CD4-positive, alpha-beta T cell (primary cell): ENCODE measurements at regions not wholly inside any gene's neighbourhood (a gene's known extent, or its start where the extent isn't known, plus 50 kb on each side); places are given as distances from the start of the nearest gene placed in this dataset.

Experiments used
- ATAC-seq: fragments of 200-7000 bp; cut with Tn5 transposase; one replicate; pipeline ENCODE4 v1.10.0; 2022; ENCODE audit warnings: mild to moderate bottlenecking; ENCODE audit not compliant: poor library complexity
- CTCF ChIA-PET: fragments of 350-600 bp; sonication (Branson Sonifier 250); formaldehyde crosslinking; loops from one replicate; lab custom pipeline; 2021; ENCODE audit warnings: antibody characterized with exemption, inconsistent platforms; lab: Charles Lee
- POLR2A ChIA-PET: fragments of 350-600 bp; sonication (Branson Sonifier 250); formaldehyde crosslinking; loops from one replicate; lab custom pipeline; 2021; ENCODE audit warnings: antibody characterized with exemption, inconsistent platforms; lab: Charles Lee
- DNase-seq, 14 experiments: peaks; one replicate each; pipeline ENCODE4 v3.0.0-alpha.2; 2013 to 2020; ENCODE audit warnings: mixed read lengths in 2 of 14
- H3K27ac ChIP-seq, 2 donors: one replicate each; pipeline versions ENCODE4 v1.5.1 to v1.7.0; 2013; ENCODE audit warnings: low read length in 2 of 2, low read depth in 1 of 2, mild to moderate bottlenecking in 1 of 2
- H3K27me3 ChIP-seq, 2 experiments: 1 replicate in 1 of 2; 2 replicates in 1 of 2; pipeline versions ENCODE4 v1.6.1 to v1.7.0; 2013; ENCODE audit warnings: low read length in 2 of 2, control low read depth in 1 of 2, mild to moderate bottlenecking in 1 of 2, moderate library complexity in 1 of 2; ENCODE audit not compliant: insufficient read depth in 2 of 2, control insufficient read depth in 1 of 2
- H3K36me3 ChIP-seq: one replicate; pipeline ENCODE4 v1.6.1; 2013; ENCODE audit warnings: low read length, control low read depth; ENCODE audit not compliant: insufficient read depth
- H3K4me1 ChIP-seq: one replicate; pipeline ENCODE4 v1.6.1; 2013; ENCODE audit warnings: low read length, control low read depth; ENCODE audit not compliant: insufficient read depth
- H3K4me3 ChIP-seq: one replicate; pipeline ENCODE4 v1.5.1; 2013; ENCODE audit warnings: mild to moderate bottlenecking, low read length, moderate library complexity
- H3K9me3 ChIP-seq, 2 experiments: 1 replicate in 1 of 2; 2 replicates in 1 of 2; pipeline versions ENCODE4 v1.6.1 to v1.7.0; 2013; ENCODE audit warnings: low read length in 2 of 2, mild to moderate bottlenecking in 2 of 2, control low read depth in 1 of 2, moderate library complexity in 1 of 2; ENCODE audit not compliant: control insufficient read depth in 1 of 2, insufficient read depth in 1 of 2
- H3K27ac Mint-ChIP-seq: one replicate; pipeline ENCODE4 v1.8.0; 2020; ENCODE audit warnings: mixed read lengths
- H3K27me3 Mint-ChIP-seq: one replicate; pipeline ENCODE4 v1.8.0; 2021; ENCODE audit warnings: mixed read lengths
- H3K36me3 Mint-ChIP-seq: one replicate; pipeline ENCODE4 v1.8.0; 2021; ENCODE audit warnings: low read depth, mixed read lengths
- H3K4me1 Mint-ChIP-seq: one replicate; pipeline ENCODE4 v1.8.0; 2021; ENCODE audit warnings: low read depth, mixed read lengths
- H3K4me3 Mint-ChIP-seq: one replicate; pipeline ENCODE4 v1.8.0; 2020; ENCODE audit warnings: mild to moderate bottlenecking, mixed read lengths
- H3K9me3 Mint-ChIP-seq: one replicate; pipeline ENCODE4 v1.8.0; 2020; ENCODE audit warnings: mixed read lengths
- CTCF ChIP-seq: fragments of 200-600 bp; IDR thresholded peaks from one replicate; pipeline ENCODE4 v1.8.0; 2022; ENCODE audit warnings: antibody characterized with exemption, mild to moderate bottlenecking
- intact Hi-C, 2 experiments: fragments of 100-400 bp; cut with DNase I in 1 of 2; cut with micrococcal nuclease in 1 of 2; formaldehyde crosslinking; loops; one replicate each; pipeline versions ENCODE4 v1.15.1 to v1.9.0; 2023 to 2025; cut with DNase I, micrococcal nuclease

- Mint-ChIP-seq H3K4me3 (no peak overlapping the region), H3K27ac (no peak overlapping the region), H3K9me3 (peaks cover 4% of the 10 kb centered on the region), H3K4me1 (no peaks in the 10 kb centered on the region), H3K36me3 (no peaks in the 10 kb centered on the region), H3K27me3 (no peaks in the 10 kb centered on the region)
- CTCF ChIA-PET: no interaction called here
- Histone ChIP-seq H3K4me1 (no peaks in the 10 kb centered on the region), H3K27ac (no peak overlapping the region), H3K9me3 (no peaks in the 10 kb centered on the region), H3K4me3 (no peak overlapping the region), H3K36me3 (no peaks in the 10 kb centered on the region), H3K27me3 (no peaks in the 10 kb centered on the region)
- no peak for TF ChIP-seq CTCF
- ATAC-seq (no peak), DNase-seq (no peak)
- POLR2A ChIA-PET: no interaction called here
- intact Hi-C loops: no loop called here
These were observed 738.4 kb upstream of the RAG2 start for GRCh38 chr11:37336401-37336800.

GRCh38 chr11:37333345-37333744 is 735.3 kb upstream of the RAG2 start:
- no peak for TF ChIP-seq CTCF
- Mint-ChIP-seq H3K4me3 (no peak overlapping the region), H3K4me1 (no peaks in the 10 kb centered on the region), H3K27me3 (no peaks in the 10 kb centered on the region), H3K9me3 (peaks cover 9% of the 10 kb centered on the region), H3K36me3 (no peaks in the 10 kb centered on the region), H3K27ac (no peak overlapping the region)
- ChIA-PET CTCF (no interaction called here), POLR2A (no interaction called here)
- no peak overlapping the region for H3K4me3 ChIP-seq
- DNase-seq (no peak), ATAC-seq (no peak)
- intact Hi-C loops: no loop called here
- no peaks in the 10 kb centered on the region for H3K27me3 ChIP-seq
- no peaks in the 10 kb centered on the region for H3K9me3 ChIP-seq
- H3K27ac ChIP-seq: no peak overlapping the region
- H3K4me1 ChIP-seq: no peaks in the 10 kb centered on the region
- H3K36me3 ChIP-seq: no peaks in the 10 kb centered on the region

- Histone ChIP-seq H3K36me3 (no peaks in the 10 kb centered on the region), H3K4me3 (no peak overlapping the region), H3K27me3 (no peaks in the 10 kb centered on the region), H3K4me1 (no peaks in the 10 kb centered on the region), H3K27ac (no peak overlapping the region), H3K9me3 (no peaks in the 10 kb centered on the region)
- ChIA-PET POLR2A (no interaction called here), CTCF (no interaction called here)
- DNase-seq (no peak), ATAC-seq (no peak)
- H3K4me1 Mint-ChIP-seq: no peaks in the 10 kb centered on the region
- no peak for TF ChIP-seq CTCF
- H3K4me3 Mint-ChIP-seq: no peak overlapping the region
- H3K27ac Mint-ChIP-seq: no peak overlapping the region
- H3K27me3 Mint-ChIP-seq: no peaks in the 10 kb centered on the region
- intact Hi-C loops: no loop called here
- peaks cover 3% of the 10 kb centered on the region for H3K9me3 Mint-ChIP-seq
- no peaks in the 10 kb centered on the region for H3K36me3 Mint-ChIP-seq
These were observed 725.8 kb upstream of the RAG2 start for GRCh38 chr11:37323843-37324242.
